ENCODE measurements at regions not wholly inside any gene's neighbourhood (a gene's known extent, or its start where the extent isn't known, plus 50 kb on each side); places are given as distances from the start of the nearest gene placed in this dataset.

DNA sequence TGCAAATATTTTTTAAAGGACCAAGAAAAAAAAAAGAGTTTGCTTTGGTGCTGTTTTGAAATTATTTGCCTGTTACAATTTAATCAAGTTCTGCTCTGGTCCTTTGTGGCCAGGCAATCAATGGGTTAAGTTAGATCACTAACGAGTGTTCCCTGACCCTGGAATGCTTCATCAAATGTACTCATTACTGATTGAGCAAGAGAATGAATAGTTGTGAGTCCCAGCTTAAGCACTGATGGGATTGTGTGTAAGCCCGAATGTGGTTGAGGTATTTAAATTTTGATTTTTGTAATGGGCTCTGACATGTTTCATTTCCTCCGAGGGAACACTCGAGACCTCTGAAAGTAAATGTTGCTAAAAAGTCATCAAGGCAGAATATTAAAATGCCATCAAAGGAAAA is 699.1 kb downstream of the MCTP2 start:
- TF ChIP-seq, protein P1, sequence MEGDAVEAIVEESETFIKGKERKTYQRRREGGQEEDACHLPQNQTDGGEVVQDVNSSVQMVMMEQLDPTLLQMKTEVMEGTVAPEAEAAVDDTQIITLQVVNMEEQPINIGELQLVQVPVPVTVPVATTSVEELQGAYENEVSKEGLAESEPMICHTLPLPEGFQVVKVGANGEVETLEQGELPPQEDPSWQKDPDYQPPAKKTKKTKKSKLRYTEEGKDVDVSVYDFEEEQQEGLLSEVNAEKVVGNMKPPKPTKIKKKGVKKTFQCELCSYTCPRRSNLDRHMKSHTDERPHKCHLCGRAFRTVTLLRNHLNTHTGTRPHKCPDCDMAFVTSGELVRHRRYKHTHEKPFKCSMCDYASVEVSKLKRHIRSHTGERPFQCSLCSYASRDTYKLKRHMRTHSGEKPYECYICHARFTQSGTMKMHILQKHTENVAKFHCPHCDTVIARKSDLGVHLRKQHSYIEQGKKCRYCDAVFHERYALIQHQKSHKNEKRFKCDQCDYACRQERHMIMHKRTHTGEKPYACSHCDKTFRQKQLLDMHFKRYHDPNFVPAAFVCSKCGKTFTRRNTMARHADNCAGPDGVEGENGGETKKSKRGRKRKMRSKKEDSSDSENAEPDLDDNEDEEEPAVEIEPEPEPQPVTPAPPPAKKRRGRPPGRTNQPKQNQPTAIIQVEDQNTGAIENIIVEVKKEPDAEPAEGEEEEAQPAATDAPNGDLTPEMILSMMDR (IDR thresholded peaks at IDR 0.05) = no peak
- TF ChIP-seq POLR2A (IDR thresholded peaks at IDR 0.05) = no peak
- no peak for TF ChIP-seq POLR2AphosphoS5 (IDR thresholded peaks at IDR 0.05)
